HepG2 (cell line): ENCODE measurements at regions not wholly inside any gene's neighbourhood (a gene's known extent, or its start where the extent isn't known, plus 50 kb on each side); places are given as distances from the start of the nearest gene placed in this dataset.

ENCODE experiments used
- ATAC-seq: fragments of 200-7000 bp; cut with Tn5 transposase; 3 replicates; pipeline ENCODE4 v1.9.1; 2020; ENCODE audit warnings: mild to moderate bottlenecking, moderate library complexity
- BruUV-seq: library from RNA; stranded (reverse); fragments of 400-500 nt; replicated peaks from 2 replicates; lab custom pipeline; 2021; lab: Mats Ljungman, UMichigan
- CTCF ChIA-PET: fragments of 300-600 bp; formaldehyde crosslinking; extraction: SDS; loops from one replicate; lab custom pipeline; 2021; ENCODE audit warnings: low total read pairs, inconsistent platforms, low intra/inter-chr PET ratio; lab: Yijun Ruan, JAX
- POLR2A ChIA-PET: fragments of 350-600 bp; sonication (Branson Sonifier 250); formaldehyde crosslinking; loops from one replicate; lab custom pipeline; 2020; ENCODE audit warnings: antibody characterized with exemption, inconsistent platforms; lab: Yijun Ruan, JAX
- DNase-seq: peaks from one replicate; pipeline ENCODE4 v3.0.0-alpha.2; 2015; ENCODE audit warnings: low spot score
- FAIRE-seq: peaks from 3 replicates; lab custom pipeline; 2011; peaks lifted over from hg19 to GRCh38; lab: Jason Lieb, UNC
- H2AFZ ChIP-seq: one replicate; pipeline ENCODE4 v1.6.1; 2011; ENCODE audit warnings: low read length, inconsistent platforms
- H3K27ac ChIP-seq: fragments of 300-600 bp; 3 replicates; pipeline ENCODE4 v1.8.0; 2011; ENCODE audit warnings: mixed run types, mild to moderate bottlenecking, mixed read lengths, low read length, inconsistent platforms; ENCODE audit not compliant: insufficient read depth; ENCODE audit errors: extremely low read length
- H3K27me3 ChIP-seq, 2 experiments: fragments of 200-600 bp in 1 of 2; 2 replicates in 1 of 2; 3 replicates in 1 of 2; pipeline versions ENCODE4 v1.6.0 to v1.8.0; 2011; ENCODE audit warnings: low read length in 2 of 2, mild to moderate bottlenecking in 2 of 2, moderate library complexity in 2 of 2, inconsistent platforms in 1 of 2; ENCODE audit not compliant: insufficient read depth in 2 of 2, control insufficient read depth in 1 of 2
- H3K36me3 ChIP-seq, 2 experiments: fragments of 200-600 bp in 1 of 2; replicated peaks in 1 of 2; 2 replicates in 1 of 2; 3 replicates in 1 of 2; pipeline versions ENCODE4 v1.5.1 to v1.8.0; 2011; ENCODE audit warnings: low read length in 2 of 2, inconsistent platforms in 1 of 2; ENCODE audit not compliant: insufficient read depth in 2 of 2, control insufficient read depth in 1 of 2
- H3K4me1 ChIP-seq: 2 replicates; pipeline ENCODE4 v1.5.1; 2012; ENCODE audit warnings: low read length, inconsistent platforms; ENCODE audit not compliant: insufficient read depth
- H3K4me2 ChIP-seq: 2 replicates; pipeline ENCODE4 v1.6.0; 2011; ENCODE audit warnings: low read depth, low read length, inconsistent platforms
- H3K4me3 ChIP-seq, 3 experiments: fragments of 200-600 bp in 1 of 3; sonication (generic), shearing (Covaris generic) in 1 of 3; replicated peaks in 1 of 3; 2 replicates each; pipeline ENCODE4 v1.5.1; 2011 to 2016; ENCODE audit warnings: low read length in 3 of 3, inconsistent platforms in 2 of 3, low read depth in 2 of 3, mild to moderate bottlenecking in 2 of 3, control low read depth in 1 of 3, mixed read lengths in 1 of 3; ENCODE audit not compliant: insufficient read depth in 1 of 3
- H3K79me2 ChIP-seq: one replicate; pipeline ENCODE4 v1.6.1; 2011; ENCODE audit warnings: low read length, inconsistent platforms; ENCODE audit not compliant: insufficient read depth
- H3K9ac ChIP-seq: 2 replicates; pipeline ENCODE4 v1.6.0; 2011; ENCODE audit warnings: mild to moderate bottlenecking, low read depth, low read length, inconsistent platforms; ENCODE audit not compliant: insufficient read depth
- H3K9me3 ChIP-seq: 2 replicates; pipeline ENCODE4 v1.5.1; 2012; ENCODE audit warnings: mild to moderate bottlenecking, low read length
- H4K20me1 ChIP-seq: 2 replicates; pipeline ENCODE4 v1.6.0; 2011; ENCODE audit warnings: inconsistent platforms, mild to moderate bottlenecking, low read length, moderate library complexity; ENCODE audit not compliant: insufficient read depth
- CENPX ChIP-seq: sonication (generic); formaldehyde crosslinking; IDR thresholded peaks from 2 replicates; pipeline ENCODE4 v1.9.0; 2021; ENCODE audit warnings: mild to moderate bottlenecking, missing genetic modification reagents, moderate library complexity
- EHMT2 ChIP-seq: fragments of 200-600 bp; sonication (generic); IDR thresholded peaks from 2 replicates; pipeline ENCODE4 v1.7.0; 2017; ENCODE audit warnings: antibody characterized with exemption, low read depth, low read length, borderline replicate concordance
- ELF1 ChIP-seq: sonication (generic); formaldehyde crosslinking; IDR thresholded peaks from 2 replicates; pipeline ENCODE4 v1.4.0; 2020; ENCODE audit warnings: missing genetic modification reagents
- SMAD1 ChIP-seq: sonication (generic); formaldehyde crosslinking; IDR thresholded peaks from 2 replicates; pipeline ENCODE4 v1.4.0; 2020; ENCODE audit warnings: missing genetic modification reagents, low read depth, mild to moderate bottlenecking, borderline replicate concordance
- ZNF670 ChIP-seq: sonication (generic); formaldehyde crosslinking; IDR thresholded peaks from 2 replicates; pipeline ENCODE4 v1.8.0; 2022; ENCODE audit warnings: mild to moderate bottlenecking, missing genetic modification reagents, borderline replicate concordance
- WGBS: methylation state at CpG from one replicate; pipeline ENCODE4 v1.1.6; 2017; ENCODE audit warnings: low lambda C conversion rate; 5-methylcytosine and 5-hydroxymethylcytosine counted together
- in situ Hi-C: cut with HindIII; loops from 2 replicates; pipeline ENCODE4 v1.10.0; 2017; ENCODE audit warnings: low pct_unique_long_range_greater_than_20kb; ENCODE audit not compliant: extremely low pct_ligation_motif_present
- intact Hi-C: fragments of 100-400 bp; cut with micrococcal nuclease; formaldehyde crosslinking; loops from one replicate; pipeline ENCODE4 v1.10.0; 2022; ENCODE audit not compliant: unreplicated experiment

- ChIA-PET POLR2A (no interaction called here), CTCF (no interaction called here)
- 4% methylated on average over 4 of the region's 4 CpGs for WGBS
- no peaks in the 10 kb centered on the region for H3K36me3 ChIP-seq
- no peak for ATAC-seq
- FAIRE-seq: no peak
- BruUV-seq: no TSS peak
- H3K9ac ChIP-seq: no peak overlapping the region
- no peak for TF ChIP-seq CENPX (CRISPR knock-in tag)
- TF ChIP-seq, all 625 proteins: peak for 0
- Histone ChIP-seq H3K4me1 (no peaks in the 10 kb centered on the region), H3K4me2 (no peak overlapping the region), H3K27me3 (no peaks in the 10 kb centered on the region), H3K4me3 (no peak overlapping the region), H2AFZ (no peak overlapping the region), H3K27ac (no peak overlapping the region), H3K9me3 (0 out of 2 replicates have a peak, but pooled peaks cover 9% of the 10 kb centered on the region), H4K20me1 (no peaks in the 10 kb centered on the region), H3K79me2 (no peaks in the 10 kb centered on the region)
- intact Hi-C loops: no loop called here
- DNase-seq: no peak
- in situ Hi-C loops: no loop called here
These were observed 414.6 kb downstream of the DHX35 start for GRCh38 chr20:39376788-39377187.

GRCh38 chr20:39364320-39364719 is 402.2 kb downstream of the DHX35 start:
- intact Hi-C loops: no loop called here
- Histone ChIP-seq H3K9me3 (0 out of 2 replicates have a peak, but pooled peaks cover 4% of the 10 kb centered on the region), H3K36me3 (no peaks in the 10 kb centered on the region), H3K4me1 (no peaks in the 10 kb centered on the region), H3K9ac (no peak overlapping the region), H2AFZ (no peak overlapping the region), H3K79me2 (no peaks in the 10 kb centered on the region), H3K4me2 (no peak overlapping the region), H3K27ac (no peak overlapping the region), H3K27me3 (no peaks in the 10 kb centered on the region), H3K4me3 (no peak overlapping the region), H4K20me1 (no peaks in the 10 kb centered on the region)
- no TSS peak for BruUV-seq
- ATAC-seq (no peak), FAIRE-seq (no peak), DNase-seq (no peak)
- ChIA-PET POLR2A (no interaction called here), CTCF (no interaction called here)
- in situ Hi-C loops: no loop called here
- TF ChIP-seq SMAD1 (no peak), EHMT2 (no peak), ZNF670 (0 out of 2 replicates have a peak, but pooled peaks have one; percentile 29), ELF1 (CRISPR knock-in tag) (no peak)
- WGBS: 3% methylated on average over 2 of the region's 2 CpGs
